ENCODE measurements at regions not wholly inside any gene's neighbourhood (a gene's known extent, or its start where the extent isn't known, plus 50 kb on each side); places are given as distances from the start of the nearest gene placed in this dataset.

- TF ChIP-seq CTCF (conservative IDR thresholded peaks at IDR 0.05) = no peak
- H3K27ac ChIP-seq = no peak overlapping the region
Measured at GRCh38 chr16:8396463-8396862, 193.8 kb downstream of the TMEM114 start.

- TF ChIP-seq CTCF (conservative IDR thresholded peaks at IDR 0.05) = no peak
- no peak overlapping the region for H3K27ac ChIP-seq
Measured at GRCh38 chr16:8391257-8391656, 199.1 kb downstream of the TMEM114 start.

- H3K27ac ChIP-seq = no peak overlapping the region
- no peak for TF ChIP-seq CTCF (conservative IDR thresholded peaks at IDR 0.05)
Measured at GRCh38 chr16:8388684-8389083, 201.6 kb downstream of the TMEM114 start.

- no peak overlapping the region for H3K27ac ChIP-seq
- no peak for TF ChIP-seq CTCF (conservative IDR thresholded peaks at IDR 0.05)
Measured at GRCh38 chr16:8381814-8382213, 208.5 kb downstream of the TMEM114 start.

GRCh38 chr16:8380311-8380710 is 210.0 kb downstream of the TMEM114 start:
- H3K27ac ChIP-seq = no peak overlapping the region
- no peak for TF ChIP-seq CTCF (conservative IDR thresholded peaks at IDR 0.05)

- no peak overlapping the region for H3K27ac ChIP-seq
- no peak for TF ChIP-seq CTCF (conservative IDR thresholded peaks at IDR 0.05)
Measured at GRCh38 chr16:8377864-8378263, 212.4 kb downstream of the TMEM114 start.

- TF ChIP-seq CTCF (conservative IDR thresholded peaks at IDR 0.05) = no peak
- H3K27ac ChIP-seq = no peak overlapping the region
Measured at GRCh38 chr16:8376858-8377257, 213.5 kb downstream of the TMEM114 start.

- TF ChIP-seq CTCF (conservative IDR thresholded peaks at IDR 0.05) = no peak
Measured at GRCh38 chr16:8376430-8376829, 213.9 kb downstream of the TMEM114 start.

More at GRCh38 chr16:8376430-8376829, 213.9 kb downstream of the TMEM114 start:
- no peak overlapping the region for H3K27ac ChIP-seq
